T-helper 2 cell treated with Interferon-gamma antibody and Interleukin-4, amounts not matched to agents 5 μg/mL and 100 μg/mL, for 36 hours (primary cell): ENCODE measurements at regions not wholly inside any gene's neighbourhood (a gene's known extent, or its start where the extent isn't known, plus 50 kb on each side); places are given as distances from the start of the nearest gene placed in this dataset.

Experiments
- DNase-seq: peaks from one replicate; pipeline ENCODE4 v3.0.0; 2021; ENCODE audit warnings: low spot score
- H3K27ac Mint-ChIP-seq: one replicate; pipeline ENCODE4 v1.8.0; 2021; ENCODE audit warnings: mild to moderate bottlenecking, mixed read lengths
- H3K27me3 Mint-ChIP-seq: one replicate; pipeline ENCODE4 v1.8.0; 2021; ENCODE audit warnings: low read depth, mixed read lengths
- H3K36me3 Mint-ChIP-seq: one replicate; pipeline ENCODE4 v1.8.0; 2021; ENCODE audit warnings: low read depth, mixed read lengths
- H3K4me1 Mint-ChIP-seq: one replicate; pipeline ENCODE4 v1.8.0; 2021; ENCODE audit warnings: low read depth, mixed read lengths
- H3K4me3 Mint-ChIP-seq: one replicate; pipeline ENCODE4 v1.8.0; 2022; ENCODE audit warnings: mild to moderate bottlenecking, moderate library complexity, mixed read lengths
- H3K9me3 Mint-ChIP-seq: one replicate; pipeline ENCODE4 v1.8.0; 2021; ENCODE audit warnings: mixed read lengths

DNA sequence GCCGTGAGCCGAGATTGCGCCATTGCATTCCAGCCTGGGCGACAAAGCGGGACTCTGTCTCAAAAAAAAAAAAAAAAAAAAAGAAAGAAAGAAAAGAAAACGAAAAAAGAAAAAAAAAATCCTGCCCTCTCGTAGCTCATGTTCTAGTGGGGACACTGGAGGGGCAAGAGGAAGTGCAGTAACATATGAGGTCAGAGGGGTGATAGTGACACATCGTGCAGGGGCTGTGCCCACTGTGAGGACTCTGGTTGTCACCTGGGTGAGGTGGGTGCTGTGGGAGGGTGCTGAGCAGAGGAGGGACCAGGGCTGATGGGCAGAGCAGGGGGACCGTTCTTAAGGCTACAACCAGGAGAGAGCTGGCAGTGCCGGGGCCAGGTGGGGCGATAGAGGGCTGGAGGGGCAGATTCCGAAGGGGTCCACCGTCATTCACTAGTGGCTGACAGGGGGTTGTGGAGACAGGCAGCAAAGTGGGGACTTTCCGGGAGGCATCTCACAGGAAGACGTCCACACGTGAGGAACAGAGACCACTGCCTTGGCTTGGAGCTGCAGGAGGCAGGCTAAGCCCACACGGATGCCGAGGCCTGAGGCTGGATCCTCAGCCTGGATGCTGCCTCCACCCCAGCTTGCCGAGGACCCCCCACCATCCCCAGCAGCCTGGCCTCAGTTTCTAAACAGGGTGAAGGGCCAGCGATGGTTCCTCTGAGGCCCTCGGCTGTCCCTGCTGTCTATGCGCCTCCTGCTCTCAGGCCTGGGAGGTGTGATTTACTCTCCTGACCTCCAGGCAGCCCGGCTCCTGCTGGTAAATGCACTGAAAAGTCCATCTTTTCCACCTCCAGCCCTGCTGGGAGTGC, 154.3 kb upstream of the IQSEC1 start:
- DNase-seq = no peak
- Mint-ChIP-seq H3K4me3 (no peak overlapping the region), H3K27ac (no peak overlapping the region), H3K4me1 (peaks cover 4% of the 10 kb centered on the region), H3K27me3 (peaks cover 5% of the 10 kb centered on the region), H3K9me3 (no peaks in the 10 kb centered on the region), H3K36me3 (no peaks in the 10 kb centered on the region)

DNA sequence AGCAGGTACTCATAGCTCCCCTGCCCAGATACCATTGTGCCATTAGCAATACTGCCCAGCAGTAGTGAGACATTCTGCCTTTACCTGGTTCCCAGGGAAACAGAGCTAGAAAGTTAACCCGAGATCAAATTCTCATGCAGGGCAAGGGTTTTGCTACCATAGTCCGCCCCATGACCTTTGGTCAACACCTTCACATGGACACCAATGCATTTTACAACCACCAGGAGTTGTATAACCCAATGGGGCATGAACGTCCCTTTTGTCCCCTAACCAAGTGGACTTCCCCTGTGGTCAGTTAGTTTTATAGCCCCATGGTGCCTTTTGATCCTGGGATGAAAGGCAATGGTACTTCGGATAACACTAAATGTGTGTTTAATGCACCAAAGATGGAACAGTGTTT, 151.7 kb upstream of the IQSEC1 start:
- no peaks in the 10 kb centered on the region for H3K9me3 Mint-ChIP-seq
- peaks cover 4% of the 10 kb centered on the region for H3K4me1 Mint-ChIP-seq
- no peaks in the 10 kb centered on the region for H3K27me3 Mint-ChIP-seq
- H3K36me3 Mint-ChIP-seq = no peaks in the 10 kb centered on the region
- DNase-seq = no peak
- H3K27ac Mint-ChIP-seq = no peak overlapping the region
- H3K4me3 Mint-ChIP-seq = no peak overlapping the region

DNA sequence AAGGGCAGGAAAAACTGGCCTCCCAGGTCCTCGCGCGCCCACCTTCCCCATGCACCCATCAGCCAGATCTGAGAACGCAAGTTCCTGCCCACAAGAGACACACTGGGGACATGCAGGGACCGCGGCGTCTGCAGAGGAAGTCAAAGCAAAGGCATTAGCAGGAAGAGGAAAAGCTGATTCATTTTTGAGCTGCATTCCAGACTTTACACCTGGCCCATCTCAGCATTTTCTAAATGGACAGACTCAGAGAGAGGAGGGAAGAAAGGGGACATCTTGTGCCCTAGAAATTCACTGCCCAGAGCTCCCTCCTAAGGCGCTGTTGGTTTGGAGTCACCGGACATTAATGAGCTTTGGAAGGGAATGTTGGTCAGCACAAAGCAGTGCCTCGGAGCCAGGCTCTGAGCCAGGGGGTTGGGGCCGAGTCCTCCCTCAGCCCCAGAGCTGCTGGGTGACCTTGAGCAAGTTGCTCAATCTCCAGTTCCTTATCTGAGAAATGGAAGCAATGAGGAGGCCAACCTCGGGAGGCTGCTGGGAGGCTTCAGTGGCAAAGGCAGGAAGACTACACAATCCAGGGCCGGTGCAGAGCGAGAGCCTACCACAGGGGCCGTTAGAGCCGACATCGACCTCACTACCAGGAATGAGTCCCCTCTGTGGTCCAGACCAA, 150.5 kb upstream of the IQSEC1 start:
- Mint-ChIP-seq H3K4me3 (no peak overlapping the region), H3K27ac (no peak overlapping the region), H3K9me3 (no peaks in the 10 kb centered on the region), H3K27me3 (no peaks in the 10 kb centered on the region), H3K36me3 (no peaks in the 10 kb centered on the region), H3K4me1 (peaks cover 4% of the 10 kb centered on the region)
- no peak for DNase-seq

DNA sequence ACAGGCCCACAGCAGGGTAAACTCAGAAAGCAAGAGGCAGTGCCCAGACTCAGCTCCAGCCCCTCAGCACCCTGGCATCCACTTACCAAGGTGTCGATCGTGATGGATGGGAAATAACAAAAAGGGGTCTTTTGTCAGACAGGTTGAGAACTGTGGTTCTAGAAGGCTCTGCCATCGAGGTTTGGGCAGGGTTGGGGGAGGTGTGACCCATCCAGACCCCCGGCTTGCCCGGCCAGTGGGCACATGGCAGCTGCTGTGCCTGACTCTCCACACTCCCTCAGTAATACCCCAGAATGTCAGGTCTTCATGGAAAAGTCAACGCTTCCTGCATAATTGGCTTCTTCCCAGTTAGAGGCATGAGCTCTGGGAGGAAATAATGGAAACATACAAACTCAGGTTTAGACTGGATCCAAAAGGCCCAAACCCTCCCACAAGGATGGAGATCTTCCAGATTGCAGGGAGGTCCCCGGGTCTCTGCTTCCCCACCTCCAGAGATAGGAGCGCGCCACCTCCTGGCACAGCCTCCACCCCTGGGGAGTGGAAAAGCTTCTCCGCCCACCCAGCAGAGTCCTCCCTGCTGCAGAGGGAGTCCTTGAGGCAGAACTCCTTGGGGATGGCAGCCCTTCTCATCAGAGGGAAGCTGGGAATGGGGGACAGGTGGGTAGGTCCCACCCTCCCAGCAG, 149.8 kb upstream of the IQSEC1 start:
- H3K36me3 Mint-ChIP-seq = no peaks in the 10 kb centered on the region
- peaks cover 4% of the 10 kb centered on the region for H3K4me1 Mint-ChIP-seq
- DNase-seq = no peak
- no peaks in the 10 kb centered on the region for H3K9me3 Mint-ChIP-seq
- H3K27me3 Mint-ChIP-seq = no peaks in the 10 kb centered on the region
- H3K27ac Mint-ChIP-seq = no peak overlapping the region
- no peak overlapping the region for H3K4me3 Mint-ChIP-seq

DNA sequence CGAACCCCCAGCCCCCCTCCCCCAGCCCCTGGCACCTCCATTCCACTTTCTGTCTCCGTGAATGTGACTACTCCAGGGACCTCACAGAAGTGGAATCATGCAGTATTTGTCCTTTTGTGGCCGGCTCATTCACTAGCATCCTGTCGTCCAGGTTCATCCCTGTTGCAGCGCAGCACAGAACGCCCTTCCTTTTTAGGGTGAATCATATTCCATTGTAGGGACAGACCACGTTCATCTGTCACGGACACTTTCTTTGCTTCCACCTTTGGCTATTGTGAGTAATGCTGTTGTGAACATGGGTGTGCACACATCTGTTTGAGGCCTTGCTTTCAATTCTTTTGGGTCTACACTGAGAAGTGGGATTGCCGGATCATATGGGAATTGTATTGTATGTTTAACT, 148.9 kb upstream of the IQSEC1 start:
- Mint-ChIP-seq H3K4me1 (peaks cover 4% of the 10 kb centered on the region), H3K27me3 (no peaks in the 10 kb centered on the region), H3K27ac (no peak overlapping the region), H3K36me3 (no peaks in the 10 kb centered on the region), H3K9me3 (no peaks in the 10 kb centered on the region), H3K4me3 (no peak overlapping the region)
- no peak for DNase-seq

DNA sequence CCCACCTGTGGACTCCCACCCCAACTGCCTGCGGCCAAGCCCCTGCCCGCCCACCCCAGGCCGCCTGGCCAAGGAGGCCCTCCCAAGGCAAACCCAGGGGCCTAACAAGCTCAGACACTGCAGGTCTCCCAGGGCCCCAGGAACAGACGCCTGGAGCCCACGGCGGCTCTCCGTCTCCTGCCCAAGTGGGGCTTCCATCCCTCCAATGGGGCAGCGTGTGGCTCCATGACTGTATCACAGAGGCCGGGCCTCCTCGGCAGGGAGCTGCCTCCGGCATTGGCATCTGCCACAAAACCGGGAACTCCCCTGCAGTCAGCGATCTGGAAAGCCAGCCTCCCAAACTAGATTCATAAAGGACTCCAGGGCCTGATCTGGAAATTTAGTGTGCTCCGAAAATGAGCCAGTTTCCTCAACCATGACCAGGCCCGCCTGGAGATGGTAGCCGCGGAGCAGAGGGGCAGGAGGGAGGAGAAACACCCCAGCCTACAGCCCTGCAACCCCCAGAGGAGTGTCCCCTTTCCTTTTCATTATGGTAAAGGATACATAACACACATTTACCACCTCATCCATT, 148.3 kb upstream of the IQSEC1 start:
- Mint-ChIP-seq H3K36me3 (no peaks in the 10 kb centered on the region), H3K27me3 (no peaks in the 10 kb centered on the region), H3K27ac (peak overlapping the region; percentile 41), H3K9me3 (no peaks in the 10 kb centered on the region), H3K4me3 (no peak overlapping the region), H3K4me1 (peaks cover 4% of the 10 kb centered on the region)
- no peak for DNase-seq

DNA sequence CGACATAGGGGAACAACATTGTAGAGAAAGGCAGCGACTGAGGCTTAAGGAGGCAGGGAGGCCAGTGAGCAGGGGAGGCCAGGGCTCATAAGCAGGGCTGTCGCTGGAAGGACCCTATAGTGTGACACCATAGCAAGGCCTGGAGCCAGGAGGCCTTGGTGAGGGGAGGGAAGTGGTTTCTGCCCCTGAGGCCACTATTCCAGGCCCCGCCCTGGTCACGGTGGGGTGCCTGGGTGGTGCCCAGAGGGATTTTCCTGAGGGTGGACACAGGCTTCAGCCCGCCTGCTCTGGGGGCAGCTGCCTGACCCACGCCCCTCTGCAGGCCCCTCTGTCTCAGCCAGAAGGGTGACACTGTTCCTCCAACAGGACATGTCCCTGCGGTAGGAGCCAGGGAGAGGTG, 147.8 kb upstream of the IQSEC1 start:
- H3K27ac Mint-ChIP-seq = no peak overlapping the region
- DNase-seq = no peak
- no peaks in the 10 kb centered on the region for H3K27me3 Mint-ChIP-seq
- peaks cover 4% of the 10 kb centered on the region for H3K4me1 Mint-ChIP-seq
- no peaks in the 10 kb centered on the region for H3K9me3 Mint-ChIP-seq
- no peak overlapping the region for H3K4me3 Mint-ChIP-seq
- H3K36me3 Mint-ChIP-seq = no peaks in the 10 kb centered on the region

DNA sequence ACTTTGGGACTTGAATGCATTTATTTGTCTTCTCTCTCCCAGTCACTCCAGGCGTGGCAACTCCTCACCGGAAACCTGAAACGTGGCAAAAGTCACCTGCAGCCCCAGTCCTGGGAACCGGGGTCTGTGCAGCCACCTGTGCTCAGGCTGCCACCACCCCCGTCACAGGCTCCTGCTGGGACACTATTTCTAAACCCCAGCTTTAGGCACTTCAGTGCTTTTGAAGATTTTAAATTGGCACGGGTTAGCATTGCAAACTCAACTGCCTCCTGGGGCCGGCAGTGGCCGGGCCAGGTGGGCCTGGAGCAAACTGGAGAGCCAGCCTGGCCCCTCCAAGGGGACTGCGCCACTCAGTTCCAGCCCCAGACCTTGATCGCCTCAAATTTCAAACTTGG, 146.7 kb upstream of the IQSEC1 start:
- no peaks in the 10 kb centered on the region for H3K36me3 Mint-ChIP-seq
- no peaks in the 10 kb centered on the region for H3K9me3 Mint-ChIP-seq
- H3K27ac Mint-ChIP-seq = no peak overlapping the region
- no peaks in the 10 kb centered on the region for H3K27me3 Mint-ChIP-seq
- no peak for DNase-seq
- no peak overlapping the region for H3K4me3 Mint-ChIP-seq
- peaks cover 4% of the 10 kb centered on the region for H3K4me1 Mint-ChIP-seq

DNA sequence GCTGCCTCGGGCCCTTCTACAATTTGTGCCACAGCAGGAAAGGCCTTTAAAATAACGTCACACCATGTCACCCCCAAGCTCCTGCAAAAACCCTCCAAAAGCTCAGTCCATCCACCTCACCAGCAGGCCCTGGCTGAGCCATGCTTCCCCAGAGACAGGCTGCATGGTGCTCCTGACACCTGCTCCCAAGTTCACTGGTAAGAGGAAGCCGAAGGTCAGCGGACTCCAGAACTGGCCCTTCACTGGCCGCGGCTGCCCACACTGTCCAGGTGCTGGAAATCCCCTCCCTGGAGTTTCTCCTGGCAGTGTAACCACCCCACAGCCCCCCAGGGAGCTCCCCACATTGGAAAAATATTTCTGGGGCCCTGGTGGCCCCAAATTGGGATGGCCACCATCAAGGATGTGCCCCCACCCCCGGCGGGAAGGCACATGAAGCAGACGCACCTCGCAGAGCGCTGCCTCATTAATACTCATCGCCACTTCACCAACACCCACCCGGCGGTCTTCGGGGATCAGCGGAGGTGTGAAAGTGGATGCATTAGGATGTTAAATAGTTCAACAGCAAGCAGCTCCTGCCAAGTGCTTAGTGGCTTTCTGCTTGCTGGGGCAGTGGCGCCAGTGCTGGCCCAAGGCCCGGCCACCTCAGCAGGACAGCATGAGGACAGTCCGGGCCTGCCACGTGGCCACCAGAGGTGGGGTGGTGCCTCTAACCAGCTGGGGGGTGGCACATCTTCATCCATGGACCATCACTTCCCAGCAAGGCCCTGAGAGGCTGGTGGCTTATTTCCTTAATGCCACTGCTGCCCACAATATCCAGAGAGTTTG, 146.1 kb upstream of the IQSEC1 start:
- Mint-ChIP-seq H3K36me3 (no peaks in the 10 kb centered on the region), H3K27ac (no peak overlapping the region), H3K27me3 (no peaks in the 10 kb centered on the region), H3K4me1 (peaks cover 4% of the 10 kb centered on the region), H3K4me3 (no peak overlapping the region), H3K9me3 (no peaks in the 10 kb centered on the region)
- DNase-seq = no peak

DNA sequence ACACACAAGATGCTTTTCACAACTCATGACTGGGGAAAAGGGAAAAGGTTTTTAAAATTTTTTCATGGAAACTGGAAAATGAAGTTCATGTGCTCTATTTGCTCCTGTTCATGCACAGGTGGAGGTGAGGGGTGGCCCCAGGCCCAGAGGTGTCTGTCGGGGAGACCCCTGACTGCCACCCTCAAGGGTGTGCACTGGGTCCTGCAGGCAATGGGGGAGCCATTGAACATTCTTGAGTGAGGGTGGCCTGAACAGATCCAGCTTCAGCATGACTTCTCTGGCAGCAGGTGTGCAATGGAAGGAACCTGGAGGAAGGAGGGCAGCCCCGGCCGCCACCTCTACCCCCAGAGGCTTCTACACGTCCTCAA, 145.3 kb upstream of the IQSEC1 start:
- no peak overlapping the region for H3K4me3 Mint-ChIP-seq
- peaks cover 3% of the 10 kb centered on the region for H3K4me1 Mint-ChIP-seq
- H3K9me3 Mint-ChIP-seq = no peaks in the 10 kb centered on the region
- no peak for DNase-seq
- no peaks in the 10 kb centered on the region for H3K27me3 Mint-ChIP-seq
- H3K36me3 Mint-ChIP-seq = no peaks in the 10 kb centered on the region
- no peak overlapping the region for H3K27ac Mint-ChIP-seq

DNA sequence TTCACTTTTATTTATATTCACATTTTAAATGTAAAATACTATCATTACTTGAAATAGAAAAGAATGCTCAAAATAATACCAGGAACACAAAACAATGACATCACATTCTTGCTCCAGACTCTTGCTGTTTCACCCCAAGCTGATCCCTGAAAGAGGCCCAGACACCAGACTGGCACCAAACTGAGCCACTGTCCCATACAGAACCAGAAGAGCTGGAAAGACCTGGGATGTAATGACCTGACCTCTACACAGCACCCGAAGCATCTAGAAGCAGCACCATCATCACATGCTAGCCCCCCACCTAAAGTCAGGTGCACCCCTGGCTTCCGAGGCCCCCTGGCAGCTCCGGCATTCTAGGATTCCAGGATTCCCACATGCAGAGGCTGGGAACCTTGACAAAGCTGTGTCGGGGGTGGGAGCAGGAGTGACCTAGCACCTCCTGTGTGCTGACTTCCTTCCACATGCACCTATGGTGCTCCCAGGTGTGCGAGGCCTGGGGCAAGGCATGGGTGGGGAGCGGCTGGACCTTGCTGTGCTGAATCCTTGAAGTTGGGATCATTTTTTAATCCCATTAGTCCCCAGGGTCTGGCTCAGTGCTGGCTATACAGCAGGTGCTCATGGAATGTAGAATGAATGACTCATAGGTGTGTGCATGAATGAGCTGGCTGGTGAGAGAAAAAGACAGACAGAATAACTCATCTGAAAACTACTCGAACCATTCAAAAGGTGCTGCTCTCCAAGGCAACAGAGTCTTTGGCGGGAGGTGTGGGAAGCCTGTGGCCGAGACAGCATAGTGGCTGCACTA, 144.7 kb upstream of the IQSEC1 start:
- Mint-ChIP-seq H3K27ac (no peak overlapping the region), H3K9me3 (no peaks in the 10 kb centered on the region), H3K4me3 (no peak overlapping the region), H3K27me3 (no peaks in the 10 kb centered on the region), H3K4me1 (no peaks in the 10 kb centered on the region), H3K36me3 (no peaks in the 10 kb centered on the region)
- DNase-seq = no peak

DNA sequence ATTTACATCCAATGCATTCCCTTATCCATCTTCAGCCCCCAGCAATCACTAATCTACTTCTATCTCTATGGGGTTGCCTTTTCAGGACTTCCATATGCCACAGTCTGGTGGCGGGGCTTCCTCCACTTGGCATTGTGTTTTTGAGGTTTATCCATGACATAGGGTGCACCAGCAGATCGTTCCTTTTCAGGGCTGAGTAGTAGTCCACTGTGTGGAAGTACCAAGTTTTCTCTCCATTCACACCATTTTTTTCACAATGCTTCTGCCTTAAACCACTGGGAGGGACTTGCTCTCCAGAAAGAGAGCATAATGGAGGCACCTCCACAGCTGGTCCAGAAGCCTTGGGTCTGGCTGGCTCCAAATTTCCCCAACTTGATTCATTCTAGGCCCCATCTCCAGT, 144.0 kb upstream of the IQSEC1 start:
- no peaks in the 10 kb centered on the region for H3K27me3 Mint-ChIP-seq
- no peaks in the 10 kb centered on the region for H3K36me3 Mint-ChIP-seq
- no peak for DNase-seq
- no peak overlapping the region for H3K4me3 Mint-ChIP-seq
- H3K4me1 Mint-ChIP-seq = no peaks in the 10 kb centered on the region
- H3K9me3 Mint-ChIP-seq = no peaks in the 10 kb centered on the region
- H3K27ac Mint-ChIP-seq = no peak overlapping the region

DNA sequence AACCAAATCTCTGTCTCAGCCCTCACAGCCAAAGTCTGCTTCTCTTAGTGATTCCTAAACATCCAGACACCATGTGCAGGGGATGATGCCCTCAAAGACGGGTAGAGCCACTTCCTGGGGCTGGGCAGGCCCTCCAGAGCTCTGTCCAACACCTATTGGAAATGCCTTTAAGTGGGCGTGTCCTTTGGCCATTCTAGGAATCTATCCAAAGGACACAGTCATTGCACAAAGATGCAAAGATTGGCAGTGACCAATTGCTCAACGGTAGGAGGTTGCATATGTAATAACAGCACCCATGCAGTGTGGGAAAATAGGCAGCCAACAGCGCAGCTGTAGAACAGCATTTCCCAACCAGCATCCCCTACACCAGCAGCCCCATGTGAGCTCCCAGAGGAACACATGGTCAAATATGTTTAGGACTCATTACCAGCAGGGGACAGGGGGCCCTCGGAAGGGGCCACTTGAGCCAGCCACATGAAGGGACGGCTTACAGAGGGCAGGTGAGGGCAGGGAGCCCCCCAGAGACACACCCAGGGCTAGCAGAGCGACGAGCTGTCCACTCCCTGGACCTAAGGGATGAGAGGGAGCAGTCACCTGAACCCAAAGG, 142.8 kb upstream of the IQSEC1 start:
- H3K27me3 Mint-ChIP-seq = no peaks in the 10 kb centered on the region
- no peaks in the 10 kb centered on the region for H3K36me3 Mint-ChIP-seq
- H3K4me3 Mint-ChIP-seq = no peak overlapping the region
- H3K4me1 Mint-ChIP-seq = no peaks in the 10 kb centered on the region
- DNase-seq = no peak
- no peak overlapping the region for H3K27ac Mint-ChIP-seq
- no peaks in the 10 kb centered on the region for H3K9me3 Mint-ChIP-seq
